Fibroblast of upper back skin (primary cell): ENCODE measurements at regions not wholly inside any gene's neighbourhood (a gene's known extent, or its start where the extent isn't known, plus 50 kb on each side); places are given as distances from the start of the nearest gene placed in this dataset.
A peak's percentile ranks its signal among the peaks of the same experiment; 100 is the strongest.

Source experiments
- DNase-seq: peaks from one replicate; pipeline ENCODE4 v3.0.0-alpha.2; 2013

DNA sequence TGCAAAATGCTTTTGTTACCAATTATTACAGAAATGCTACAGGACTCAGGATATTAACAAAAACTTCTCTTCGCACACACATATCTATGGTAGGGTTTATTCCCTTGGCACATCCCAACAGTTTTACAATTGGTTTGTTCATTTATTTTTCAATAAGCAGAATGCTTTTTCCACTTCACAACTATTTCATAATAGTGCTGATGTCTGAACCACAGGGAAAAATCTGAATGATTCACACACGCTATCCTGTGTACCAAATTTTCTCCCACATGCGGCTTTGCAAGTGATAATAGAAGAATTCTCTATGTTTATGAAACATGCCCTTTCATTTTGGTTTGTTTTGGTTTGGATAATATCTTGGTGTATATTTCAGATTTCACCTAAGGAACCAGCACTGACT is 725.7 kb upstream of the TENM3 start:
- peak; percentile 31 for DNase-seq

DNA sequence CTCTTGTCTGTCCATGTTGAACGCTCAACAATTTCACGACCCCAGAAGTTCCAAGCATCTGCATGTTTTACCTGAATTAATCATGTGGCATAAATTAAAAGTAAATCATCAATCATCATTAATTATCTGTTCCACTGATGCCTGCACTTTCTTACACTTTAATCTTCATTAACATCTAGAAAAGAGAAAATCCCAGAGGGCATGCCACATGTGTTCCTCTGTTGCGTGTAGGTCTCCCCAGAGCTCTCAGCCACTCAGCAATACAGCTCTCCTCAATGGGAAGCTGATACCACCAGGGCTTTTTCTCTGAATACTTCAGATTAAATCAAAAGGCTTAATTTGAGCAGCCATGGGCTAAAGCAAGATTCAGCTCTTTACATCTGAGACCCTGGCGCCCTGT is 722.4 kb upstream of the TENM3 start:
- no peak for DNase-seq

DNA sequence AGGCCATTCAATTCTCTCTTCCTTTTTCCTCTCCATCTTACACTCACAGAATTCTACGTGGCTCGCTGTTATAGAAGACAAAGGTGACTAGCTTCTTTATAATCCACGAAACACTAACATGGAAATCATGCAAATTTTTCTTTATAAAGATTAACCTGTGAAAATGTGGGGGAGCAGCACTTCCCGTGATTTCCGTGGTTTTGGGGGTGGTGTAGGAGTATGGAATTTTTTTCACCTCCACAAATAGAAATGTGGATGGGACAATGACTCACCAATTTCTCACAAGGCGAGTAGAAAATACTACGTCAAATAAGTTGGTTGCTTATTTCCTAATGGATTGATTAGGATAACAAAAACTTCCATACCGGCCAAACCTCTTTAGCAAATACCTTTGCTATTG is 719.2 kb upstream of the TENM3 start:
- DNase-seq: no peak

DNA sequence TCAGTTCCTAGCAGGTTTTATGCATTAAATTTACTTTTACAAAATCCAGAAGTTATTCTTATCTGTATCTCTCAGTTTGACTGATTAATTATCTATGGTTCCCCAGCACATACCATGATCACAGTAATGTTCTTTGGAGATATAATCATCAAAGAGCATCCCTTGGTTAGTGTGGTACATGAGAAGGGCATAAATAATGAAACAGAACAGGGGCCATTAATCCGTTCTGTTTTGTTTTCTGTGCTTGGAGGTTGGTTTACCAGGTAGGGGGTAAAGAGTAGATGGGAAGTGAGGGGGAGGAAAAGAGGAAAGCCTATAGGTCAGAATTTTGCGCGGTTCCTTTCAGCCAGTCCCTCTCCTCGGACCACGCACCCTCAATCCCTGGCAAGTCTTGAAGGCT is 718.7 kb upstream of the TENM3 start:
- DNase-seq: no peak

DNA sequence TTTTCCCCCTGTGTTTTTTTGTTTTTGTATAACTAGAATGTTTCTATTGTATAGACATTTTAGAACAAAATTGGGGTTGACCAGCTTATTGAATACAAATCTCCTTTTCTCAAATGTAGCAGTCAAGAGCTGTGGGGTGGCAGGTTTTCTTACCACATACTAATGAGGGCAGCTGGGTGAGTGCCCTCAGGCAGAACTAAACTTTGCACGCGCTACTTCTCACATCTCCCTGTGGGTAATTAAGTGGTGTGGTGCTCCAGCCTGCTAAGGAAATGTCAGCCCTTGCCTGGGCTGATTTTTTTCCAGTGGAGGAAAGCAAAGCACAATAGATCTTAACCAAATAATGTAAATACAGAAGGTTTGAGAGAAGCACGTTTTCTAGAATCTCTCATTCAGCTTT is 717.6 kb upstream of the TENM3 start:
- DNase-seq: no peak

DNA sequence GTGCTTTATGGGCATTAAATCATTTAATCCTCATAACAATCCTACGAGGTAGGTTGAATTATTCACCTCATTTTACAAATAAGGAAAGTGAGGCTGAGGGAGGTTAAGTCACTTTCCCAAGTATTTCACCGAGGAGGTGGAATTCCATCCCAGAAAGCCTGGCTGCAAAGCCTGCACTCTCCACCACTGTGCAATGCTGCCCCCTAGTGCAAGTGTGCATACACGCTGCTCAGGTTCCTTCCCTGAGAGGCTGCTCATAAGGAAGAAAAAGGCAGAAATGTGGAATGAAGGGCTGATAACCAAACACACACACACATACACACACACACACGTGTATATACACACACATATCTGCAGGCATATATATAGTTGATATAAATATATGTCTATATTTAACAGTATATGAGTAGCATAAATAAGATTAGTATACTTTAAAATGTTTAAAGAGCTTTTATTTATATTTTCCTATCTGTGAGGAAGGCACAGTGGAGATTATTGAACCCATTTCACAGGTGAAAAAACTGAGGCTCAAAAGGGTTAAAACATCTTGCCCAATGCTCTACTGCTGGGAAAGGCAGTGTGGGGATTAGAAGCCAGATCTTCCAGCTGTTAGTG is 714.5 kb upstream of the TENM3 start:
- DNase-seq: peak; percentile 79

DNA sequence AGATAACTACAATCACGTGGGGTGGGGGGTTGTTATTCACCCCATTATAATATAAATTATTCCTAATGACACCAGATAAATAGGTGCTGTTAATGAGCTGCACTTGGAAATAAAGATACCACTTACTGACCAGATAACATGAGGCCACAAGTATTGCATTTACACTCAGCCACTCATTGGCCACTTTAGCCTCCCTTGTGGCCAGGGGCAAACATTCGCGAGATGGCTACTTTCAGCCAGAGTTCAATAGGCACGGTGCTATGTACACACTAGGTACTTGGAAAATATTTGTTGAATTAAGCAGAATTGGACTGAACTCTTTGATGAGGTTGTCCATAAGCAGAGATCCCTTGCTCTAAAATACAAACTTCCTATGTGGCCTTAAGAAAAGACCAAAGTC is 713.7 kb upstream of the TENM3 start:
- no peak for DNase-seq

DNA sequence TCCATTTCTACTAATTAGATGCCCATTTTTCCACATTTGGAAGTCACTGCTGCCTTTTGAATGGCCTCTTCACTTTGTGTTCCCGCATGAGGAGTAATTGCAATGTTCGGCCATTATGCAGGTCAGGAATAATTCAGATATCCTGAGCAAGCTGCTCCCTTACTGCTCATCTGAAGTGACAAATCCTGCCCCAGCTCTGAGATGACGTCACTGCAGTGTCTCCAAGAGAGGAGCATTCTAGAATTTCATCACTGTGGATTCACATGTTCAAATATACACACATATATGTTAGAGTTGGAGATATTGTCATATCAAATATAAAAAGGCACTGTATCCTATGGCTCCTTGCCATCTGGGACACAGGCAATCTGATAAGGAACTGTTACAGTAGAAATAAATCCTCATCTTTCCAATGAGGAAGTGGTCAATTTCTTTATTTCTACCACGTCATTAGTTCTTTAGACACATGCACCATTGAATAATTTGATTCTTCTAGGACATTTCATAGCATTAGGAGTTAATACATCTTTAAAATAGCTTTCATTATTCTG is 706.9 kb upstream of the TENM3 start:
- DNase-seq: no peak

DNA sequence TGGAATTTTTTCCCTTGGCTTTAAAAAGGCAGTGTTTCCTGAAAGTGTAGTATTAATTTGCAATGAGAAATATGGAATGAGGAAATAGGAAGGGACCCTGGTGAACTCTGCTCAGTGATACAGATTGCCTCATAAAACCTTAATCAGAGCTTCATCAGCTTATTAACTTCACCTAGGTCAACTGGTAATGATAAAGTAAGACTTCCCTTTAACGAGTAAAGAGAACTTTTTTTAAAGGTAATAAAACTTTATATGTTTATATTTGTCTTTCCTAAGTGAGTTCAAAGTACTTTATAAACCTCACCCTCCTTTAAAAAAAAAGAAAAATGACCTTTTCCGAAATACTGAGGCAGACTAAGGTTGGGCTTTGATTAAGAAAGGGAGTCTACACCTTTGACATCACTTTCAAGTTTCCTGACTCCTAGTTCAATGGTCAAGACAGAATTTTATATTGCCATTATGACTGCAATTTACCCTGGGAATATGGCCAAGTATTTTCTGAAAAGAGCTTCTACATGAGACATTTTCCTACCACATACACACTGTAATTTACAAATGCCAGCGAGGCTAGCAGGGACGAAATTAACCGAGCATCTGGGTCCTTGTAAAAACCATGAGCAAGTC is 706.3 kb upstream of the TENM3 start:
- DNase-seq: no peak

DNA sequence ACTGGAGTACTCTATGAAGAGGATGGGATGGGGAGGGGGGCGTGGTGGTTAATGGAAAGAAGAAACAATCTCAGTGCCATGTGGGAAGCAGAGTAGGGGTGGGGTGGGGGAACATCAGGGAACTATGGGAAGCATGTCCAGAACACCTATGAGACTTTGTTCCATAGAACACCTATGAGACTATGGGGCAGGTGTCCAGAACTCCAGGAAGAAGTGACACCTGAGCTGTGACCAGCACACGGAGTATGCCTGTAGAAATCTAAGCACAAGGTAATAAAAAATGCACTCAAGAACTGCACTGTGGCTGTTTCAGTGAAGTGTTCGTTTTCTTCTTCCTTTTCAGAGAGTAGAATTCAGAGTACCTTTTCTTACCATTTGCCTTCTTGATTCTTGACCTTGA is 704.8 kb upstream of the TENM3 start:
- DNase-seq: no peak

DNA sequence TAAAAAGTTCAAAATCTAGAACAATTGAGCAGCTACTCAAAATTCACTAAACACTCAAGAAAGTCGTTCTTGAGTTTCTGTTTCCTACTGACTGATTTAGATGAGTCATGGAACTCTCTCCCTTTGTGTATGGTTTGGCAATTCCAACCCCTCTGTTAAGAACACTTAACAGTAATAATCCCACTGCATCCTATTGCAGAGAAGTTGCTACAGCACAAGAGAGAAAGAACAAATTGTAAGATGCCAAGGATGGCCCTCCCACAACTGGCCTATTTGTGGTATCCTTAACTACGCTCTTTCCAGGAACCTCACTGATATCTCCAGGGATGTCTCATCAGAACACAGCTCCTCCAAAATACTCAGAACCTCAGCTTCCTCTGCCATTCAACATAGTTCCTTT is 701.8 kb upstream of the TENM3 start:
- peak; percentile 44 for DNase-seq

DNA sequence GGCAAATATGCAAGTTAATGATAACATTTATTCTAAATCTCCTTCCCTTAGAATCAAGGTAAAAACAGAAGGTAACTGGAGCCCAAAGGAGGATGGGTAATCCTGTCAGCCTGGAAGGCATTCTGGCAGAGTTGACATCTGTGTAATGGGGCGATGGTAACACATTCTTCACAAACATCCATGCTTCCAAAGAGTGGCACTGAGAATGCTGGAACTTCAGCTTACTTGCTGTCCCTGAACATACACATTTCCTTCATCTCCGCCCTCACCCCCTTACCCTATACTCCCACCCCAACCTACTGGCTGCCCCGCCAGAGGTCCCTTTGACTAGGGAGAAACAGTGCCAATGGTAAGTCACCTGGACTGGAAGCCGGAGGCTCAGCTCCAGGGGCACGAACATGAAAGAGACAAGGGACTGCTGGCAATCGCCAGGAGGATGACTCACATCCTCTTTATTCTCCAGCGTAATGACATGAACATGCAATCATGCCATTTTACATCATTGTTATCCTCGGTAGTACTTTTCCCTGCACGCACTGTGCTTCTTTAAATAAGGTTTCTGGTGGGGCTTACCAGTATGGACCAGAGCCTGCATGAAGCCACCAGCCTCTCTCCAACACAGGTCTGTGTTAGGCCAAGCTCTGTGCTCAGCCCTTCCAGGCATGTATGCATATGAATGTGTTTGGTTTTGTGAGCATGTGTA is 694.2 kb upstream of the TENM3 start:
- peak; percentile 85 for DNase-seq

DNA sequence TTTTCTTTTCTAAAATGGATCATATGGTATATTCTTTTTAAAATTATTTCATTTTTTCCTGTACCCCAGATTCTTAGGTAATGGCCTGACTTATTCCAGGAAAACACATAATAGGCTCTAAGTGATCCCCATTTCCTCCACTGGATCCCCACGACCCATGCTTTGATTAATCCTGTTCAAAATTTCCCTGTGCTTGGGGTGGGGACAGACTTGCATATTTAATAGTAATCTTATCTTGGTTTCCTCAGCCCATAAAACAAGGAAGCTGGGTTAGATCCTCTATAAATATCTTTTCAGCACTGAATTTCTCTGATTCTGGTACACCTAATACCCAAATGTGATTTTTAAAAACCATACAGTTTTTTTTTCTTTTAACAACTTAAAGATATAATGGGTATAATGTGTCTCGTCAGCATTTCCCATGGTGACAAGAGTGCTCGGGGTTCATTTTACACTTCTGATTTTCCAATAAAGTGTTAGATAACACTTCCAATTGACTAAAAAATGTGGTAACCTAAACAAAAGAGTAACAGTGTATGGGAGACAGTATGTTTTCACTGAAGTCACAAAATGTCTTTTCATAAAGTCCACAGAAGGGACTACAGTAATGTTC is 693.5 kb upstream of the TENM3 start:
- no peak for DNase-seq

DNA sequence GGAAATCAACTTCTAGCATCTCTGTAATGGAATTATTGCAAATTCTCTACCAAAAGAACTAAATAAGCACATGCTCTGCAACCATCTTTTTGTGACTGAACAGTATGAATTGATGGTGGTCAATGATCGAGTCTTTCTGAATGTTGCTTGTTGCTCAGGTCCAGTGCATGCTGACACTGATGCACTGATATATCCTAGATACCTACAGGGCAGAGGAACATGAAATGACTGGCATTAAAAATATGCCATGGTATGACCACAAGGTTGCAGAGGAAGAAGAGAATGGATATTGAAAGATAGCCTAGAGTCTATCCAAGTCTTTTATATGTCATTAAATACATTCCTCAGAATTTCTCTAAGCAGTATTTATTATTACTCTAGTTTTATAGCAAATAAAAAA is 692.8 kb upstream of the TENM3 start:
- no peak for DNase-seq

DNA sequence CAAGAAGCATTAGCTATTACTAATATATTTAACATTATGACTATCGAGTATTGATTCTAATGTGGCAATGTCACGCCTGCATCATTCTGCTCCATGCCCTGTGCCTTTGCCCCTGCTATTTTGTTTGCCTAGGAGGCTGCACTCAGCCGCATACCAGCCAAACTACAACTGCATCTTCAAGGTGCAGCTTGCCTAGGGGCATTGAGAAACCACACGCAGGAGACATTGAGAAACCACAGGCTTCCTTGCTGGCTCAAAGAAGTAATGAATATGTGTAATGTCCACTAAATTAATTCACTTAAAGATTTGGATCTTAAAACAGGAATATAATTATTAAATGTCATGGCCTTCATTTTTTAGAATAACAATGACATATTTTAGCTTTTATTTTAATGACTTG is 683.6 kb upstream of the TENM3 start:
- DNase-seq: no peak

DNA sequence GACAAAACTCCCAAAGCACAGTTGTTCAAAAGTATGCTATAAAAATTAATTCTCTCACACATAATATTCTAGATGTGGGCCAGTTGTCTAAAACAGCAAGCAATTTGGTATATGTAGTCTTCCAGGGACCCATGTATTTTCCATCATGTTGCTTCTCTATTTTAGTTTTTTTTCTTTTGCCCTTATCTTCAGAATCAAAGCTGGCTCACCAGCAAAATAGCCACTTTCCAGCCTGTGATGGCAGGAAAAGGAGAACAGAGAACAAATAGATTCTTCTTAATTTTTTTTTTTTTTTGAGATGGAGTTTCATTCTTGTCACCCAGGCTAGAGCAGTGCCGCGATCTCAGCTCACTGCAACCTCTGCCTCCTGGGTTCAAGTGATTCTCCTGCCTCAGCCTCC is 680.8 kb upstream of the TENM3 start:
- DNase-seq: no peak

DNA sequence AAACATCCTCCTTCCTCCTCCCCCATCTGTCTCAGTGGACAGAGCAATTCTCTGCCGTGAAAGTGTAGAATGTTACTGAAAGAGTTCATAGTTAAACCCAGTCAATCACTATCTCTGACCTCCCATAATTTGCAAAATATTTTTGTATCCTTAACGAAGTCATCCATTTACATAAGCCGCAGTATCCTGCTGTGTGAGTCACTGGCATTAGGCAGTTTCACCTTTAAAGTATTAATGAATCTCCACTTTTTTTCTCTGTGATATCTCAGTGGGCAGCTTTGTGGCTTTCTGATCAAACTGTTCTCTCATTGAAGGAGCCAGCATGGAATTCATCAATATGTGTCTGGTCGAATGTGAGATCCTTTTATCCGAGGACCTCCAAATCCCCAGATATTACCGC is 678.6 kb upstream of the TENM3 start:
- no peak for DNase-seq

DNA sequence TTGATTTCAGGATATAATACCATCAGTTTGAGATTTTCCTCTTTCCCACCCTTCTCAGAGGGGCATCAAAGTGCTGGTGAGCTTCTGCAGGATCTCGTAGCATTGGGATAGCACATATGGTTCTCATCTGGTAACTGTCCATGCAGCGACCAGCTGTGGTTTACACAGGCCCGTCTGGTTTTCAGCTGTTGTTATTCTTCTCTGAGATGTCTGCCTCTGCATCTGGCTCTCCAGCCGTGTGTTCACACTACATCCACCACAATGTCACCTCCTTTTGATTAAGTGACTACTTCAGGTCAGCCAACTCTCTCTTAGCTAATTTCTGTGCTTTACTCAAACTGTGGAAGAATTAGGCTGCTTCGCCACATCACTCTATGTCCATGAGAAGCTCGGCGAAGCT is 676.7 kb upstream of the TENM3 start:
- peak; percentile 89 for DNase-seq

DNA sequence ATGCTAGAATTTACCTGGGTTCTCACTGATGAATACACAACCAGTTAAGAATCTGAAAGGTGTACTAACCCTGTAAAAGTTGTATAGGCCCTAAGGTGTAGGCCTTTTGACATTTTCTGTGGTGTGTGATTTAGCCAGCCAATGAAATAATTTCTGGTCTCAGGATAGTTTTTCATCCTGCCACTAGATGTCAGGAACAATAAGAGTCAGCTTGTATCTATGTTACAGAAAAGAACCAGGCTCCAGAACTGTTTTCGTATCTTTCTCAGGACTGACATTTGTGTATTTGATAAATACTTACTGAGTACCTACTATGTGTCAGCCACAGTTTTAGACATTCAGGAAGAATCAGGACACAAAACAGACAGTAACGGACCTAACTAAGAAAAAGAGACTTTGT is 673.6 kb upstream of the TENM3 start:
- peak; percentile 70 for DNase-seq

DNA sequence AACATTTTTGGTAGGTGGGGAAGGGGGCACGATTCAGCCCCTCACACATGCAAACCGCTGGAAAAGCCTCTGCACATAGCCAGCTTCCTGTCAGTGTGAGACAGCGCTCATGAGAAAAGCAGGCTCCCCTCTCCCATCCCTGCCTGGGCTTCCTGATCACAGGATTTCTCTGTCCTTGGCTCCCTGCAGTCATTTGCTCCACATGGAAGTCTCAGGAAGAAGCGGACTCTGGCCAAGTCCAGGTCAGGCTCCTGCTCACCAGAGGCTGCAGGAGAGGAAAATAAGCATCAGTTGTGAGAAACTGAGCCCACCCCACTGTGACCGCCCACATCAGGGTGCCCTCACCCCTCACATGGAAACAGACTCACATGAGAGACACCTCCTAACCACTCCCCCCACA is 664.3 kb upstream of the TENM3 start:
- DNase-seq: no peak

DNA sequence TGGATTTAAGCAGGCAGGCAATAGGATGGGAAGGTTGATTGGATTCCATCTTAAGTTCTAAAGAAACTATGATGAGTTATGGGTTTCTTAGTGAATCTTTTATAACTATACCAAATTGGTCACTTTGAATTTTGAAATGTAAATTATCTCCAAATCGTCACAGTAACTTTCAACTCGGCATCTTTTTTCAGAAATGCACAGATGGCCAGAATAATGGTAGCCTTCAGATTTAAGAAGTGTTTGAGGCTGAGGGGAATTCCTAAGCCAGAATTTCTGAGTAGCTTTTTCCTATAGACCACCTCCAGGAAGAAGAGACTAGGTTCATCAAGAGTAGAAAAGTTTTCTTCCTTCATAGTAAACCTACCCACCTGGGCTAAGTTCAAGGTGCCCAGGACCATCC is 663.7 kb upstream of the TENM3 start:
- DNase-seq: no peak

DNA sequence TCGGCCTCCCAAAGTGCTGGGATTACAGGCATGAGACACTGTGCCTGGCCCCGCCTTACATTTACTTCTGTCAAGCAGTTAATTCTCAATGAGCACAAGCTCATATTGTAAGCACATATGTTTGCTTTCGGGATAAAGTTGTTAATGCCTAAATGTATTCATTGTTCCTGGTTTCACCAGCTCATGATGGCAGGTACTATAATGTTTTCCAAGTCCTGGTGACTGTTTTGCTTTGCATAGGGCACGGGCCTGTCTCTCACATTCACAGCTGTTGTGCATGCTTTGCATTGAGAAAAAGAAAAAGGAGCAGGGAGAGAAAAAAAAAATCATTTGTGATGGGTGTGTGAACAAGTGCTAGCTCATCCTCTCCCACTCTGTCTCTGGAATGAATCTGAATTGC is 661.2 kb upstream of the TENM3 start:
- no peak for DNase-seq

DNA sequence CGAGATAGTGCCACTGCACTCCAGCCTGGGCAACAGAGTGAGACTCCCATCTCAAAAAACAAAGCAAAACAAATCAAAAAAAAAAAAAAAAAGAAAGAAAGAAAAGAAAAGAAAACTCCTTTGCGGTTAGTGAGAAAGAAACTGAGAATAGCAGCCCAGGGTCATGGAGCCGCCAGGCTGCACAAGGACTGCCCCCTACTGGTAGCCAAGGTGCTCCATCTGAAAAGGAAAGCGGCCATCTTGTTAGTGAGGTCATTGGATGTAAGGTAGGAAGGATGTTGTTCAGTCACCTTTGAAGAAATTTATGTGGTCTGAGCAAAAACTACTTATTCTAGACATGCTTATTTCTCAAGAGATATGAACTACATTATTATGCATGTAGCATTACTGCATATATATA is 660.6 kb upstream of the TENM3 start:
- no peak for DNase-seq

DNA sequence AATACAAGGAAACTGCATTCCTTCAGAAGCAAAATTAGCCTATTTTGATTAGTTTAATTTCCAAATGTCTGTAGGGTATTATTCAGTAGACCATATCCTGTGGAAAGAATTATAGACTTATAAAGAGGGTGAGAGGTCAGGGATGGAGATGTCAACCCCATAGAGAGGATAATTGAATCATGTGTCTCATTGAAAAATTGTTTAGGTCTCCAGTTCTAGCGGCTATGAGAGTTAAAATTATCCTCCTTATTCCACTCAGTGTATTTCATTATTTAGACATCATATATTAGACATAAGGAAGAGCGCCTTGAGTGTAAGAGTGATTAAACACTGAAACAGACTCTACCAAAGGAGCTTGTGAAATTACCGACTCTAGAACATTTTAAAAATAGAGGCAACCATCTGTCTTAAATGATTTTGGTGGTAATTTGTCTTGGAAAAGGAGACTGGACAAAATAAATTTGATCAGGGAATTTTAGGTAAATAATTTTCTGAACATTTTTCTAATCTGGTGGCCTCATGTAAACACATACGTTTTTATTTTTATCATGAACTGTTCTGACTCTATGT is 654.4 kb upstream of the TENM3 start:
- DNase-seq: no peak
